ENCODE measurements at regions not wholly inside any gene's neighbourhood (a gene's known extent, or its start where the extent isn't known, plus 50 kb on each side); places are given as distances from the start of the nearest gene placed in this dataset.
"Not testable (repeated sequence)": the region's sequence is repeated elsewhere in the genome, so short reads cannot be mapped to it uniquely, and the experiment has no call there.

DNA sequence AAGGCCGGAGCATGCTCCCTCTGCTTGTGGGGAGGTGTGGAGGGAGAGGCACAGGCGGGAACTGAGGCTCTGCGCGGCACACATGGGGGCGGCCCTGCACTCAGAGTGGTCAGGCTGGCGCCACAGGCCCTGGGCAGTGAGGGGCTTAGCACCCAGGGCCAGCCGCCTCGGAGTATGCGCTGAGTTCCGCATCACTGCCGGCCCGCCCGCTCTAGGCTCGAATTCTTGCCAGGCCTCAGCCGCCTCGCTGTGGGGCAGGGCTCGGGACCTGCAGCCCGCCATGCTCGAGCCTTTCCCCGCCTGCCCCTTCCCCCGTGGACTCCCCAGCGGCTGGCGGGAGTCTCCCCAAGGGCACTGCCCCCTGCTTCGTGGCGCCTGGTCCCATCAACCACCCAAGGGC lies 905.9 kb downstream of the SPATA31A6 start:
- DNase-seq (ENCODE audit: low read depth), result not testable (repeated sequence)

DNA sequence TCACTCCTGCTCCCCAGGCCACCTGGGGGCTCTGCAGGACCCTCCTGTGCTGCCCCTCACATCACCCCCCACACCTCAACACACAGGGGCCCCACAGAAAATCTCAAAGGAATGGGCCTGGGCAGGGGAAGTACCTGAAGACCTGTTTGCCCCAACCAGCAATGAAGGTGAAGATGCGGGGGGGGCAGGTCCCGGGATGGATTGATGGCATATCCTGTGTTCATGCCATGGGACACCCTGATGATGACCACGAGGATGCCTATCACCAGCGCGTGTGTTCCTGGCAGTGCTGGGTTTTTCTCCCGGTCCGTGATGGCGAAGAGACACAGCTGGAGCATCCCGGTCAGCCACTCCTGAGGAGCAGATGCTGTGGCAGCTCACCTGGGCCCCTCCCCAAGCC lies 926.9 kb downstream of the SPATA31A6 start:
- not testable (repeated sequence) for DNase-seq (ENCODE audit: low read depth)

DNA sequence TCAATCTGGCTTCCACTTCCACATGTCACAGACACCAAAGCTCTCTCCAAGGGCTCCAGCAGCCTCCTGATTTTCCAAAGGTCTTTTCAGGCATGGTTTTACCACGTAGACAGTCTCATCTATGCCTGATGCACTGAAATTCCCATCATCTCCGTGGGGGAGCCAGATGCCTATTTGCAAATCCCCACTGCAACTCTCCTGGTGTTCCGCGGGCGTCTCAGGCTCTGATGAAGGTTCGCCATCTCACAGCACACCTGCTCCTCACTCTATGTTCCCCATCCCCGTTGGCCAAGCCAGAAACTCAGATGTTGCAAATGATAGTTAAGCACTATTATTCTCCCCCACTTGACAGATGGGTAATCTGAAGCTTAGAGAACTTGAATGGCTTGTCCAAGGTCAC lies 929.4 kb downstream of the SPATA31A6 start:
- DNase-seq (ENCODE audit: low read depth), result not testable (repeated sequence)

DNA sequence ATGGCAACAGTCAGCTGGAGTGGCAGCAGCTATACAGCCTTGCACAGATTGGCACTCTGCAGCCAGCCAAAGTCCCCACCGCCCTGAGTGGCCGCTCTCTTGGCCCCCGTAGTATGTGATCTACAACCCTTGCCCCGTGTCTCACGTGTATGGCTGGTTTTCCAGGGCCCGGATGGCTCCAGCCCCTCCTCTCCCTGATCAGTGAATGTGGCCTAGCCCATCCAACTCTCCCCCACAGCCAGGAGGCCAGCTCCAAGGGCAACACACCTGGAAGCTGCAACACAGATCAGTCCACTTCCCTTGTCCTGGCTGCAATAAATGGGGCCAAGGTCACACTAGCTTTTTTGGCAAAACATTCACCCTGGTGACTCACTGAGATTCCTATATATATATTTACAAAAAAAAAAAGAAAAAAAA lies 932.4 kb downstream of the SPATA31A6 start:
- not testable (repeated sequence) for DNase-seq (ENCODE audit: low read depth)

DNA sequence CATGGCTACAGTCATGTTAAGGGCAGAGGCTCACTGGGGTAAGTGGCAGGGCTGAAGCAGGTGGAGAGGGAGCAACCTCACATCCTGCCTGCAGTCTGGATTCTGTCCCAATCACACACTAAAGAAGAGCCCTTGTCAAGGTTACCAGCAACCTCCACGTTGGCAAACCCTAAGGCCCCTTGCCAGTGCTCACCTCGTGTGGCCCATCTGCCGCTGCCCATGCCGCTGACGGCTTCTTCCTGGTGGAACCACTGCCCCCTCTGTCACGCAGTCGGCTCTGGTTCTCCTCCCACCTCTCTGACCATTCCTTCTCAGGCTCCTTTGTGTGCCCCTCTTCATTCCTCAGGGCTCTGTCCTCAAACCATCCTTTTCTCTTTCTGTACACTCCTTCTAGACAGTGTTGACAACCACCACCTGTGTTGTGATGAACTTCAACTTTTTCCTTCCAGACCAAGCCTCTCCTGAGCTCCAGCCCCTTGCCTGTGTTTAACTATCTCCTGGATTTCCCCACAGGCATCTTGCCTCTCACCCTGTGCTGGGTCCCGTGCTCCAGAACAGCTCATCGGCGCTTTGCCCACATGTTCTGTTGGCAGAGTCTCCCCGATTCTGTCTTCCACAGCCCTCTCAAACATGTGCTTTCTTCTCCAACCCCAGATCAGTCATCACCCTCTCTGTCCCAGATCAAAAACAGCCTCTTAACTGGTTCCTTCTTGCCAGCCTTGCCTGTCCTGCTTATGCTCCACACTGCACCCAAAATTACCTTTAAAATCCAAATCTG lies 934.8 kb downstream of the SPATA31A6 start:
- DNase-seq (ENCODE audit: low read depth), result not testable (repeated sequence)

DNA sequence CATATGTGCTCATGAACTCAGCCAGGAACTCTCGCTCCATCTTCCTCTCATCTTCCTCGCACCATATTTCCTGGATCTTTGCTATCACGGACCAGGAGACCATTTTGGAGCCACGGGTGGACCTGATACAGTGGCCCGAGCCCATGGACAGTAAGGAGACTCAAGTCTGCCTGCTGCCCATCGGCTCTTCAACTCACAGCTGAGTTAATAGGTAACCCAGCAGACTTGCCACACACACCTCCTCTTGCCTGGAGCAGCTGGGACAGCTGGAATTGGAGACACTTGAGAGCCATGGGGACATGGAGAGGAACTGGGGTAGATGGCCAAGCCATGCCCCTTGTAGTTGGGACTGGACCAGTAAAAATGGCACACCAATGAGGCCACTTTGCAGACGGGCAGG lies 936.1 kb downstream of the SPATA31A6 start:
- not testable (repeated sequence) for DNase-seq (ENCODE audit: low read depth)

DNA sequence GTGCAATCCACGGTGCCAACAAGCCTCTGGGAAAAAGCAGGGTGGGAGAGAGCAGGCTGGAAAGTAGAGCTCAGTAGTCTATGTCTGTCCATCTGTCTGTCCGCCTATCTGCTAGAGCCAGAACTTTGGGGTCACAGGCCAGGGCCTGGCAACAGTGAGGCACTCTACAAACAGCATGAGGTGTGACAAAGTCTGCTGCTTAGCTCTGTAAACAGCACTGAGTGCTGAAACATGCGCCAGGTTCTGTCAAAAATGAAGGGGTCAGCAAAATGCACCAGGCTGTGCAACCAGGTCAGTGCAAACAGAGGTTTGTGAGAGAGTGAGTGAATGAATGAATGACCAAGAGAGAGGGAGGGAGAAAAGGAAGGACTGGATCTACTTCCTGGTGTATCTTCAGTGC lies 936.5 kb downstream of the SPATA31A6 start:
- DNase-seq (ENCODE audit: low read depth), result not testable (repeated sequence)

DNA sequence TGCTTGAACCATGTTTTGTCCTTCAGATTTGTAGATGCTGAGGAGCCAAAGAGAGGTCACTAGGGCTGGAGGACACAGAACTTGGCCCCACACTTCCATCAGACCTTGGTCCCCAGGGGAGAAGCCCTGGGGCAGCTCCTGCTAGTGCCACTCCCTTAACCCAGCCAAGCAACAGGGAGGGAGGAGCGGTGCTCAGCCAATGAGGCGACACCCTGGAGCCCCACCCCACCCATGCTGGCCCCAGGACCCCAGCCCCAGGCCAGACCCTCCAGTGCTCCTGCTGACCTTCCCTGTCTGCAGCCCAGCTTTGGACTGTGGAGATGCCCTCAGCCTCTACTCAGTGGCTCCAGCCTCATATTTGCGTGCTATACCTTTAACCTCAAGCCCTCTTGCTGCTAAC lies 942.4 kb downstream of the SPATA31A6 start:
- not testable (repeated sequence) for DNase-seq (ENCODE audit: low read depth)

DNA sequence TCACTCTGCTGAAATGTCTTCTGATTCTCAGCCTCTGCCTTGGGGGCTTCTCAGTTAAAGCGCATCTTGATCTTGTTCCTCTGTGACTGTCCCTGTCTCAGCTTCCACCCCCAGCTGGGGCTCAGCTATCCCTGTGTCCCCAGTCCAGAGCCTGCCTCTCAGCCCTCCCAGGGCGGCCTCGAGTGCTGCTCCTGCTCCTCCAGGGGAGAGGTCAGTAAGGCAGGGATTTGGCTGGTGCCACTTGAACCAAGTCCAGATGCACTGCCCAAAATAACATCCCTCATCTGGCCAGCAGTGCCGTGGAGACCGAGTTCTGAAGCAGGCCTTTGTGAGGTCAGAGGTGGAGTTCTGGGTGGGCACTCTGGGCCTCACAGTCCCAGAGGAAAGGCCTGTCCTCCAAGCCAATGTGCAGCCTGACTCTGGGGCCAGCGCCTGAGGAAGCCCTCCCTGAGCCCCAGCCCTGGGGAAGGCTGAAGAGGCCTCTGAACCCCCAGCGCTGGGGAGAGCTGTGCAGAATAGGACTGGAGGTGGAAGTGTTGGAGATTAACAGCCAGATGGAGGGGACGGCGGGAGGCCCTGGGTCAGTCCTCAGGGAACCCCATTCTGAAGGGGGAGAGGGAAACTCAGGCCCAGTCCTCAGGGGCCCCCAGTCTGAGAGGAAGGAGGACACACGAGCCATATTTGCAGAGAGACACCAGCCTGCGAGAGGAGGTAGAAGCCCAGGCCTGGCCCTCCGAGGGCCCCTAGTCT lies 943.7 kb downstream of the SPATA31A6 start:
- DNase-seq (ENCODE audit: low read depth), result not testable (repeated sequence)

DNA sequence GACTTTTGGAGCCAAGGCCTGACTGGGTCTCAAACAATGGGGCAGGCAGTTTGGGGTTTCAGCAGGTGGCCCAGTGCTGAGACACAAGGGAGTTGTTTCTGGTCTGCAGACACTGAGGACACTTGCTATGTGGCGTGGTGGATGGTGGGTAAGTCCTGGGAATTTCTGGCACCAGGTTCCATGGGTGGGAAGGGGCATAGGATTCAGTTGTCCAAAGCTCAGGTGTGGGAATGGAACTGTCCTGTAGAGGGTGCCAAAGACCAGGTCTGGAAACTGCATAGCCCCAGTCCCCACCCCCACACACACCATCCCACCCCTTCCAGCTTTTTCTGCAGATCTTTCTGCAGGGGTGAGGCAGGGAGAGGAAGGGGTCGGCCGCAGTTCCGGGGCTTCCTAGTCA lies 944.5 kb downstream of the SPATA31A6 start:
- not testable (repeated sequence) for DNase-seq (ENCODE audit: low read depth)

DNA sequence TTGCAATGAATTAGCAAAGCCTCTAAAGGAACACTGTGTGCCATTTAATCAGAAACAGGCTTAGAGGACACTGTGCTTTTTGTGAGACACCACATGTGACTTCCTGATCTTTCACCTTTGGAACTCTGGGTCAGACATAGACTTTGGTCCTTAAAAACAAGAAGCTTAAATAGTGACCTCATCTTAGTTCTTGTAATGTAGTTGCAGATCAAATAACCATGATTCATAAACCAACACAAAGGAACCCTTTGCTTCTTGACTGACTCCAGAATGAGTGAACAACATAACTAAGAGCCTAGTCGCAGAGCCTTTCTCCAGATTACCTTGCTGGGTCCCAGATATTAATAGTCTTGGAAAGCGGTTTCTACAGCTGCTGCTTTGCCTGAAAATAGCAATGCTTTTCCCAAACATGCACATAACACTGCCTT lies 947.3 kb downstream of the SPATA31A6 start:
- peak; percentile 54 for DNase-seq (ENCODE audit: low read depth)

DNA sequence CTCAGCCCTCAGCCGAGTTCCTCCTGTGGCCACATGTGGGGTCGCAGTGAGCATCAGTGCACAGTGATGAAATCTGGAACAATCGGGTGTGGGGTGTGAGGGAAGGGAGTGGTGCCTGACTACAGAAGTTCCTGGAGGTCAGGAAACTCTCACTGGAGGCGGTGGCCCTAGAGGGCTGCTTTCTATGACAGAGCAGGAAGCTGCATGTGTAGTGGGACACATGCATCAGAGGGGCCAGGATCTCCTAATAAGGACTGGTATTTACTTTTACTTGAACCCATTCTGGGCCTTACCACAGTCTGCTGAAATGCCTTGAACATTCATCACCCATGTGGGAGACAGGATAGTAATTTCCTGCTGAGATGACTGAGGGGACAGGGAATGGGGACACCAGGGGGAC lies 952.0 kb downstream of the SPATA31A6 start:
- peak; percentile 1 for DNase-seq (ENCODE audit: low read depth)

DNA sequence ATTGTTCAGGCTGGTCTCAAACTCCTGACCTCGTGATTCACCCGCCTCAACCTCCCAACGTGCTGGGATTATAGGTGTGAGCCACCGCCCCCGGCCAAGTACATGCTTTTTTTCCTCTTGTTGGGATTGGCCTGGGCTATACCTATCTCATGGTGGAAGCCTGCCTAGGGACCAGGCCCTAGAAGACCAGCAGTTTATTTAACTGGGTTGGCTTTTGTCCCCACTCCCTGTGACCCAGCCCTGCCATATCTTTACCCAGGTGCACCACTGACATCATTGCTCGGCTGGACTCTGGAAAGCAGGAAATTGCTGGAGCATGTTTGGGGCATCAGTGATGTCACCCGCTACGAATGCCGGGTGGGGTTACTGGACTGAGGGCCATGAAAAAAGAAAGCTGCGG lies 955.5 kb downstream of the SPATA31A6 start:
- DNase-seq (ENCODE audit: low read depth), result not testable (repeated sequence)

DNA sequence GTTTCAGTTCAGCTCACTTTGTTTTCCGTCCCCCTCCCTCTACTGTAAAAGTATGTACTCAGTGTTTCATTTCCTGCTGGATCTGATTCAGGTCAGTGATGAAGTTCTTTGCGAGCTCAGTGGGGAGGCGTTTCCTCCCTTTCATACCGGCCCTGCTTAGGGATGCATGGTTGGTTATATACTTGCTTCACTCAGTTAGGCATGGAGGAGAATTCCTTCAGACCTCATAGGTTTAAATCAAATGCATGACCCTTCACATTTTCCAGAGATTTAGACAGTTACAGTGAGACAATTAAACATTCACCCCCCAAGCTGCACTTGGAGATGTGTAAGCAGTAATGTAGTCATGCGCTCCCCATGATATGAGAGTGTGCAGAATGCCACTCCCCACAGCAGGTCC lies 955.9 kb downstream of the SPATA31A6 start:
- not testable (repeated sequence) for DNase-seq (ENCODE audit: low read depth)

DNA sequence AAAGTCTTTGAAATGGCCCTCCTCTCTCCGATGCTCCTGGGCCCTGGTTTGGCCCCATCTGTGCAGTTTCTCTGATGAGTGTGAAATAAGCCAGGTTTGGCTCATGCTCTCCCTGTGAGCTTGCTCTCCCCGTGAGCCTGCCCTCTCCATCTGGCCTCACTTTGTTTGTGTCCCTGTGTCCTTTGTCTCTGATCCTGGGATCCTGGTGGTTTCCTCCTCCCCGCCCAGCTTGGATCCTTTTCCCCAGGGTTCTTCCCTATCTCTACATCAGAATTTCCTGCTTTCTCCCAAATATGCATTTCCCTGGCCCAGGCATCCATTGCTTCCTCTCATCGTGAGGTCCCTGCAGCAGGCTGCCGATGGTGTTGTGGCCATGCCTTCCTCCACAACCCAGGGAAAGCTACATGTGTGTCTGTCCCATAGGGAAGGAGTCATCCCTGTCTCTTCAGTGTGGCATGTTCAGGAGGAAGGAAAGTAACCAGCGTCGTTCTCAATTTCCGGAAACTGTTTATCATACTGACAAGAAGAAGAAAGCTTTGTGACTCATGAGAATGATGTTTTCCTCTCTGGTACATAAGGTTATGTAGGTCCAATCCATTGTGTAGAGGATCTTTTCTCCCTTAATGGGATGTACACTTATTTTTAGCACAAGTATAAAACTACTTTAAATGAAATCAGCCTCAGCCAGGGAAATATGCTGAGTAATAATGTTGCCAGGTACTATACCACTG lies 956.6 kb downstream of the SPATA31A6 start:
- DNase-seq (ENCODE audit: low read depth), result peak; percentile 20
